Upper lobe of left lung (tissue), 4 donors: ENCODE measurements at regions not wholly inside any gene's neighbourhood (a gene's known extent, or its start where the extent isn't known, plus 50 kb on each side); places are given as distances from the start of the nearest gene placed in this dataset.

Experiments used
- CTCF ChIP-seq, 6 experiments: fragments of 450-650 bp in 4 of 6; fragments of 200-600 bp in 2 of 6; sonication (generic) in 2 of 6; IDR thresholded peaks; one replicate each; pipeline ENCODE4 v1.5.1; 2016 to 2019; ENCODE audit warnings: antibody characterized with exemption in 6 of 6
- POLR2AphosphoS5 ChIP-seq, 2 donors: sonication (generic); formaldehyde crosslinking; IDR thresholded peaks; one replicate each; pipeline ENCODE4 v1.5.1; 2017; ENCODE audit warnings: antibody characterized with exemption in 2 of 2

- no peak for TF ChIP-seq CTCF (IDR thresholded peaks at IDR 0.05)
- no peak for TF ChIP-seq POLR2AphosphoS5 (IDR thresholded peaks at IDR 0.05)
Observed at GRCh38 chr2:14722904-14723570, 90.5 kb downstream of the LRATD1 start.
